B cell (primary cell): ENCODE measurements at regions not wholly inside any gene's neighbourhood (a gene's known extent, or its start where the extent isn't known, plus 50 kb on each side); places are given as distances from the start of the nearest gene placed in this dataset.

Experiments
- CTCF ChIP-seq: fragments of 200-600 bp; IDR thresholded peaks from one replicate; pipeline ENCODE4 v1.8.0; 2022; ENCODE audit warnings: antibody characterized with exemption, mild to moderate bottlenecking
- EZH2 ChIP-seq: IDR thresholded peaks from 2 replicates; pipeline ENCODE4 v1.6.1; 2012; ENCODE audit warnings: borderline replicate concordance, low read depth, mild to moderate bottlenecking, moderate library complexity, low read length; ENCODE audit not compliant: insufficient read depth, poor library complexity, severe bottlenecking

- TF ChIP-seq CTCF (no peak), EZH2 (no peak)
These were observed 730.0 kb downstream of the MTRR start for GRCh38 chr5:8598996-8599395.
